IMR-90 (cell line): ENCODE measurements at regions not wholly inside any gene's neighbourhood (a gene's known extent, or its start where the extent isn't known, plus 50 kb on each side); places are given as distances from the start of the nearest gene placed in this dataset.

Experiments
- ATAC-seq: fragments of 200-7000 bp; cut with Tn5 transposase; 2 replicates; pipeline ENCODE4 v1.9.1; 2020; ENCODE audit warnings: low read depth, mild to moderate bottlenecking, moderate library complexity
- BruUV-seq: library from RNA; stranded (reverse); fragments of 400-500 nt; replicated peaks from 2 replicates; lab custom pipeline; 2021; lab: Mats Ljungman, UMichigan
- CTCF ChIA-PET: fragments of 300-600 bp; formaldehyde crosslinking; extraction: SDS; loops from one replicate; lab custom pipeline; 2021; ENCODE audit warnings: antibody characterized with exemption; lab: Yijun Ruan, JAX
- POLR2A ChIA-PET: fragments of 300-600 bp; sonication (Branson Sonifier 250); formaldehyde crosslinking; loops from one replicate; lab custom pipeline; 2022; ENCODE audit warnings: antibody characterized with exemption; ENCODE audit not compliant: unreplicated experiment; lab: Charles Lee
- DNase-seq: peaks from one replicate; pipeline ENCODE4 v3.0.0; 2013
- H2AFZ ChIP-seq: replicated peaks from 2 replicates; pipeline ENCODE3; 2013; ENCODE audit warnings: low read length, mild to moderate bottlenecking; ENCODE audit not compliant: poor library complexity
- H2AK5ac ChIP-seq: 2 replicates; pipeline ENCODE4 v1.6.1; 2013; ENCODE audit warnings: low read depth, low read length, inconsistent platforms
- H2AK9ac ChIP-seq: replicated peaks from 2 replicates; pipeline ENCODE3; 2013; ENCODE audit warnings: mild to moderate bottlenecking, low read depth, low read length, moderate library complexity; ENCODE audit not compliant: poor library complexity
- H2BK120ac ChIP-seq: 2 replicates; pipeline ENCODE4 v1.6.1; 2013; ENCODE audit warnings: low read depth, low read length, inconsistent platforms
- H2BK15ac ChIP-seq: 3 replicates; pipeline ENCODE4 v1.6.1; 2013; ENCODE audit warnings: low read depth, low read length, inconsistent platforms
- H2BK20ac ChIP-seq: 2 replicates; pipeline ENCODE4 v1.6.1; 2013; ENCODE audit warnings: low read depth, mild to moderate bottlenecking, inconsistent platforms, low read length, moderate library complexity
- H2BK5ac ChIP-seq: 2 replicates; pipeline ENCODE4 v1.6.1; 2013; ENCODE audit warnings: mild to moderate bottlenecking, low read depth, low read length, inconsistent platforms; ENCODE audit not compliant: poor library complexity, severe bottlenecking
- H3K14ac ChIP-seq: replicated peaks from 2 replicates; pipeline ENCODE4 v1.6.1; 2013; ENCODE audit warnings: low read depth, low read length, inconsistent platforms
- H3K18ac ChIP-seq: 2 replicates; pipeline ENCODE4 v1.6.1; 2013; ENCODE audit warnings: low read depth, low read length, control low read depth
- H3K23ac ChIP-seq: 2 replicates; pipeline ENCODE4 v1.6.1; 2013; ENCODE audit warnings: low read depth, low read length, inconsistent platforms
- H3K27ac ChIP-seq: 2 replicates; pipeline ENCODE4 v1.5.1; 2013; ENCODE audit warnings: mild to moderate bottlenecking, control low read depth, low read length; ENCODE audit not compliant: insufficient read depth
- H3K27me3 ChIP-seq: 2 replicates; pipeline ENCODE4 v1.6.1; 2013; ENCODE audit warnings: low read length; ENCODE audit not compliant: control insufficient read depth, insufficient read depth
- H3K36me3 ChIP-seq: 2 replicates; pipeline ENCODE4 v1.6.1; 2013; ENCODE audit warnings: low read length, mixed read lengths; ENCODE audit not compliant: control insufficient read depth, insufficient read depth
- H3K4ac ChIP-seq: 2 replicates; pipeline ENCODE4 v1.6.1; 2013; ENCODE audit warnings: low read depth, low read length, inconsistent platforms
- H3K4me1 ChIP-seq: 2 replicates; pipeline ENCODE4 v1.6.1; 2013; ENCODE audit warnings: low read length, mixed read lengths; ENCODE audit not compliant: control insufficient read depth, insufficient read depth
- H3K4me2 ChIP-seq: 2 replicates; pipeline ENCODE4 v1.6.1; 2013; ENCODE audit warnings: low read depth, mild to moderate bottlenecking, control low read depth, low read length, moderate library complexity
- H3K4me3 ChIP-seq: 2 replicates; pipeline ENCODE4 v1.5.1; 2013; ENCODE audit warnings: low read depth, mild to moderate bottlenecking, control low read depth, low read length, moderate library complexity; ENCODE audit not compliant: insufficient read depth
- H3K56ac ChIP-seq: 2 replicates; pipeline ENCODE4 v1.6.1; 2013; ENCODE audit warnings: low read length, inconsistent platforms; ENCODE audit not compliant: insufficient read depth; ENCODE audit errors: extremely low read depth
- H3K79me1 ChIP-seq, 2 experiments: 2 replicates each; pipeline ENCODE4 v1.6.1; 2013; ENCODE audit warnings: low read length in 2 of 2, inconsistent platforms in 1 of 2, low read depth in 1 of 2
- H3K9ac ChIP-seq: 2 replicates; pipeline ENCODE4 v1.6.1; 2013; ENCODE audit warnings: low read depth, low read length, control low read depth
- H3K9me1 ChIP-seq: 2 replicates; pipeline ENCODE4 v1.6.1; 2013; ENCODE audit warnings: low read length, inconsistent platforms; ENCODE audit not compliant: insufficient read depth
- H3K9me3 ChIP-seq: 2 replicates; pipeline ENCODE4 v1.6.1; 2013; ENCODE audit warnings: low read length; ENCODE audit not compliant: control insufficient read depth, insufficient read depth
- H4K20me1 ChIP-seq: 2 replicates; pipeline ENCODE4 v1.6.1; 2013; ENCODE audit warnings: low read length, inconsistent platforms; ENCODE audit not compliant: insufficient read depth
- H4K5ac ChIP-seq: 2 replicates; pipeline ENCODE4 v1.6.1; 2013; ENCODE audit warnings: mild to moderate bottlenecking, low read depth, low read length, control low read depth
- H4K8ac ChIP-seq, 2 experiments: 2 replicates each; pipeline ENCODE4 v1.6.1; 2013; ENCODE audit warnings: low read depth in 2 of 2, low read length in 2 of 2, control low read depth in 1 of 2, inconsistent platforms in 1 of 2
- H4K91ac ChIP-seq: 2 replicates; pipeline ENCODE4 v1.6.1; 2013; ENCODE audit warnings: low read depth, low read length, inconsistent platforms; ENCODE audit not compliant: insufficient read depth
- BHLHE40 ChIP-seq: fragments of 150-350 bp; IDR thresholded peaks from 2 replicates; pipeline ENCODE4 v1.6.1; 2016; ENCODE audit warnings: mild to moderate bottlenecking, low read depth, low read length
- CEBPB ChIP-seq: IDR thresholded peaks from 2 replicates; pipeline ENCODE4 v1.6.1; 2012; ENCODE audit warnings: low read depth, low read length, improper control_type of control experiment
- CHD1 ChIP-seq: IDR thresholded peaks from 2 replicates; pipeline ENCODE4 v1.6.1; 2012; ENCODE audit warnings: low read depth, low read length, improper control_type of control experiment
- FOS ChIP-seq: fragments of 150-350 bp; IDR thresholded peaks from 2 replicates; pipeline ENCODE4 v1.6.1; 2016; ENCODE audit warnings: low read depth, low read length
- MAFK ChIP-seq: IDR thresholded peaks from 2 replicates; pipeline ENCODE4 v1.6.1; 2012; ENCODE audit warnings: low read depth, low read length, improper control_type of control experiment
- MAZ ChIP-seq: IDR thresholded peaks from 2 replicates; pipeline ENCODE4 v1.6.1; 2012; ENCODE audit warnings: low read depth, mild to moderate bottlenecking, low read length, improper control_type of control experiment, moderate library complexity, borderline replicate concordance
- MXI1 ChIP-seq: IDR thresholded peaks from 2 replicates; pipeline ENCODE4 v1.6.1; 2012; ENCODE audit warnings: low read depth, mild to moderate bottlenecking, low read length, moderate library complexity, borderline replicate concordance
- NFE2L2 ChIP-seq: fragments of 150-350 bp; IDR thresholded peaks from 2 replicates; pipeline ENCODE4 v1.6.1; 2016; ENCODE audit warnings: low read depth, mild to moderate bottlenecking, low read length
- POLR2A ChIP-seq: IDR thresholded peaks from 2 replicates; pipeline ENCODE4 v1.6.1; 2012; ENCODE audit warnings: mild to moderate bottlenecking, low read depth, low read length
- RAD21 ChIP-seq: IDR thresholded peaks from 2 replicates; pipeline ENCODE4 v1.6.1; 2012; ENCODE audit warnings: low read length, improper control_type of control experiment
- RCOR1 ChIP-seq: IDR thresholded peaks from 2 replicates; pipeline ENCODE4 v1.6.1; 2012; ENCODE audit warnings: mild to moderate bottlenecking, low read length, improper control_type of control experiment; ENCODE audit not compliant: insufficient replicate concordance
- RFX5 ChIP-seq: IDR thresholded peaks from 2 replicates; pipeline ENCODE4 v1.8.0; 2012; ENCODE audit warnings: low read depth, mild to moderate bottlenecking, low read length, moderate library complexity
- SMC3 ChIP-seq: fragments of 150-350 bp; IDR thresholded peaks from 2 replicates; pipeline ENCODE4 v1.6.1; 2016; ENCODE audit warnings: low read depth, mild to moderate bottlenecking, antibody characterized with exemption, low read length, moderate library complexity
- WGBS, 2 experiments: methylation state at CpG; one replicate each; pipeline versions ENCODE4 v1.1.5 to v1.1.7; 2013; ENCODE audit warnings: missing lambda C conversion rate in 2 of 2; ENCODE audit not compliant: insufficient read length in 1 of 2; ENCODE audit errors: extremely low coverage in 2 of 2; 5-methylcytosine and 5-hydroxymethylcytosine counted together
- dilution Hi-C: fragments of 300-500 bp; cut with HindIII; formaldehyde crosslinking; loops from one replicate; pipeline ENCODE4 v1.14.3; 2018; ENCODE audit warnings: low sequenced_read_pairs; ENCODE audit not compliant: unreplicated experiment
- in situ Hi-C: fragments of 300-500 bp; cut with MboI; formaldehyde crosslinking; loops from 3 replicates; pipeline ENCODE4 v1.14.3; 2019; ENCODE audit warnings: low sequenced_read_pairs, inconsistent platforms, mixed read lengths
- intact Hi-C: fragments of 100-400 bp; cut with micrococcal nuclease; formaldehyde crosslinking; loops from 2 replicates; pipeline ENCODE4 v1.10.0; 2022
- TF ChIP-seq, protein P1 (sequence below): fragments of 150-350 bp; IDR thresholded peaks from 2 replicates; pipeline ENCODE4 v1.6.1; 2017; ENCODE audit warnings: mild to moderate bottlenecking, antibody characterized with exemption, low read length, low read depth
- TF ChIP-seq, protein P2 (sequence below): conservative IDR thresholded peaks from 2 replicates; pipeline ENCODE4 v1.5.1; 2012; ENCODE audit warnings: mild to moderate bottlenecking, low read depth, low read length, improper control_type of control experiment
- TF ChIP-seq, protein P3 (sequence below): fragments of 150-350 bp; IDR thresholded peaks from 2 replicates; pipeline ENCODE4 v1.6.1; 2016; ENCODE audit warnings: low read depth, mild to moderate bottlenecking, low read length, moderate library complexity, borderline replicate concordance

DNA sequence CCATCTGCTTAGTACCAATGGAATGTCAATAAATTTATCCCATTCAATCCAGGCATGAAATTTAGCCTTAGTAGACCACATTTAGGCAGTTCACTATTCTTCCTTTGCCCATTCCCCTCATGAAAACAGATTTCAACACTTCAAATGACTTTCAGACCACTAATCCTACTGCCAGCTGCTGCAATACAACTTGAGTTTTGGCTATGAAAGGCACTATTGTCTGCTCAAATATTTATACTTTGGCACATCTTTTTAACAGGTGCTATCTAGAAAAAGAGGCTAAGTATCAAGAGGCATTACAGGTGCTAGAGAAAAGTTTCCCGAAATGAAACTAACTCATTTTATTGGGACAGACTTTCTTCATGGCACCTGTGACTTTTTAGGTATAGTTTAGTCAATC, 499.8 kb downstream of the C12orf50 start:
- ChIA-PET POLR2A (no interaction called here), CTCF (no interaction called here)

More for the DNA sequence above, 499.8 kb downstream of the C12orf50 start:
- Histone ChIP-seq H3K23ac (no peak overlapping the region), H4K8ac (no peak overlapping the region), H2AK5ac (no peak overlapping the region), H4K20me1 (no peaks in the 10 kb centered on the region), H3K4me3 (no peak overlapping the region), H2AK9ac (no peak overlapping the region), H4K91ac (no peak overlapping the region), H3K9me1 (no peaks in the 10 kb centered on the region), H3K9me3 (no peaks in the 10 kb centered on the region), H3K36me3 (no peaks in the 10 kb centered on the region), H3K4me2 (no peak overlapping the region), H2BK120ac (no peak overlapping the region), H3K56ac (no peak overlapping the region), H2BK5ac (no peak overlapping the region), H3K14ac (no peak overlapping the region), H3K27me3 (no peaks in the 10 kb centered on the region), H4K5ac (no peak overlapping the region), H3K4ac (no peak overlapping the region), H3K4me1 (no peaks in the 10 kb centered on the region), H2BK20ac (no peak overlapping the region), H3K27ac (no peak overlapping the region), H3K18ac (no peak overlapping the region), H2BK15ac (no peak overlapping the region), H3K79me1 (no peaks in the 10 kb centered on the region), H2AFZ (no peak overlapping the region), H3K9ac (no peak overlapping the region)
- BruUV-seq: no TSS peak
- in situ Hi-C loops: no loop called here
- dilution Hi-C loops: no loop called here
- intact Hi-C loops: no loop called here
- no peak for ATAC-seq
- no peak for TF ChIP-seq RAD21
- no peak for TF ChIP-seq MAZ
- no peak for TF ChIP-seq SMC3
- no peak for TF ChIP-seq CHD1
- TF ChIP-seq, protein P1, sequence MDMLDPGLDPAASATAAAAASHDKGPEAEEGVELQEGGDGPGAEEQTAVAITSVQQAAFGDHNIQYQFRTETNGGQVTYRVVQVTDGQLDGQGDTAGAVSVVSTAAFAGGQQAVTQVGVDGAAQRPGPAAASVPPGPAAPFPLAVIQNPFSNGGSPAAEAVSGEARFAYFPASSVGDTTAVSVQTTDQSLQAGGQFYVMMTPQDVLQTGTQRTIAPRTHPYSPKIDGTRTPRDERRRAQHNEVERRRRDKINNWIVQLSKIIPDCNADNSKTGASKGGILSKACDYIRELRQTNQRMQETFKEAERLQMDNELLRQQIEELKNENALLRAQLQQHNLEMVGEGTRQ: no peak
- no peak for TF ChIP-seq RFX5
- TF ChIP-seq, protein P2, sequence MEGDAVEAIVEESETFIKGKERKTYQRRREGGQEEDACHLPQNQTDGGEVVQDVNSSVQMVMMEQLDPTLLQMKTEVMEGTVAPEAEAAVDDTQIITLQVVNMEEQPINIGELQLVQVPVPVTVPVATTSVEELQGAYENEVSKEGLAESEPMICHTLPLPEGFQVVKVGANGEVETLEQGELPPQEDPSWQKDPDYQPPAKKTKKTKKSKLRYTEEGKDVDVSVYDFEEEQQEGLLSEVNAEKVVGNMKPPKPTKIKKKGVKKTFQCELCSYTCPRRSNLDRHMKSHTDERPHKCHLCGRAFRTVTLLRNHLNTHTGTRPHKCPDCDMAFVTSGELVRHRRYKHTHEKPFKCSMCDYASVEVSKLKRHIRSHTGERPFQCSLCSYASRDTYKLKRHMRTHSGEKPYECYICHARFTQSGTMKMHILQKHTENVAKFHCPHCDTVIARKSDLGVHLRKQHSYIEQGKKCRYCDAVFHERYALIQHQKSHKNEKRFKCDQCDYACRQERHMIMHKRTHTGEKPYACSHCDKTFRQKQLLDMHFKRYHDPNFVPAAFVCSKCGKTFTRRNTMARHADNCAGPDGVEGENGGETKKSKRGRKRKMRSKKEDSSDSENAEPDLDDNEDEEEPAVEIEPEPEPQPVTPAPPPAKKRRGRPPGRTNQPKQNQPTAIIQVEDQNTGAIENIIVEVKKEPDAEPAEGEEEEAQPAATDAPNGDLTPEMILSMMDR: no peak
- TF ChIP-seq, protein P3, sequence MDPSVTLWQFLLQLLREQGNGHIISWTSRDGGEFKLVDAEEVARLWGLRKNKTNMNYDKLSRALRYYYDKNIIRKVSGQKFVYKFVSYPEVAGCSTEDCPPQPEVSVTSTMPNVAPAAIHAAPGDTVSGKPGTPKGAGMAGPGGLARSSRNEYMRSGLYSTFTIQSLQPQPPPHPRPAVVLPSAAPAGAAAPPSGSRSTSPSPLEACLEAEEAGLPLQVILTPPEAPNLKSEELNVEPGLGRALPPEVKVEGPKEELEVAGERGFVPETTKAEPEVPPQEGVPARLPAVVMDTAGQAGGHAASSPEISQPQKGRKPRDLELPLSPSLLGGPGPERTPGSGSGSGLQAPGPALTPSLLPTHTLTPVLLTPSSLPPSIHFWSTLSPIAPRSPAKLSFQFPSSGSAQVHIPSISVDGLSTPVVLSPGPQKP: no peak
- TF ChIP-seq BHLHE40: no peak
- TF ChIP-seq POLR2A: no peak
- TF ChIP-seq CEBPB: no peak
- TF ChIP-seq MAFK: no peak
- no peak for TF ChIP-seq MXI1
- no peak for TF ChIP-seq RCOR1
- TF ChIP-seq NFE2L2: no peak
- TF ChIP-seq FOS: no peak
- no peak for DNase-seq
- no CpG with 5 or more reads among the region's 1 CpG for WGBS, 2 experiments
